IMR-90 (cell line): ENCODE measurements at regions not wholly inside any gene's neighbourhood (a gene's known extent, or its start where the extent isn't known, plus 50 kb on each side); places are given as distances from the start of the nearest gene placed in this dataset.

ENCODE experiments used
- ATAC-seq: fragments of 200-7000 bp; cut with Tn5 transposase; 2 replicates; pipeline ENCODE4 v1.9.1; 2020; ENCODE audit warnings: low read depth, mild to moderate bottlenecking, moderate library complexity
- BruUV-seq: library from RNA; stranded (reverse); fragments of 400-500 nt; replicated peaks from 2 replicates; lab custom pipeline; 2021; lab: Mats Ljungman, UMichigan
- CTCF ChIA-PET: fragments of 300-600 bp; formaldehyde crosslinking; extraction: SDS; loops from one replicate; lab custom pipeline; 2021; ENCODE audit warnings: antibody characterized with exemption; lab: Yijun Ruan, JAX
- POLR2A ChIA-PET: fragments of 300-600 bp; sonication (Branson Sonifier 250); formaldehyde crosslinking; loops from one replicate; lab custom pipeline; 2022; ENCODE audit warnings: antibody characterized with exemption; ENCODE audit not compliant: unreplicated experiment; lab: Charles Lee
- DNase-seq: peaks from one replicate; pipeline ENCODE4 v3.0.0; 2013
- H2AFZ ChIP-seq: replicated peaks from 2 replicates; pipeline ENCODE3; 2013; ENCODE audit warnings: low read length, mild to moderate bottlenecking; ENCODE audit not compliant: poor library complexity
- H2AK5ac ChIP-seq: 2 replicates; pipeline ENCODE4 v1.6.1; 2013; ENCODE audit warnings: low read depth, low read length, inconsistent platforms
- H2AK9ac ChIP-seq: replicated peaks from 2 replicates; pipeline ENCODE3; 2013; ENCODE audit warnings: mild to moderate bottlenecking, low read depth, low read length, moderate library complexity; ENCODE audit not compliant: poor library complexity
- H2BK120ac ChIP-seq: 2 replicates; pipeline ENCODE4 v1.6.1; 2013; ENCODE audit warnings: low read depth, low read length, inconsistent platforms
- H2BK15ac ChIP-seq: 3 replicates; pipeline ENCODE4 v1.6.1; 2013; ENCODE audit warnings: low read depth, low read length, inconsistent platforms
- H2BK20ac ChIP-seq: 2 replicates; pipeline ENCODE4 v1.6.1; 2013; ENCODE audit warnings: low read depth, mild to moderate bottlenecking, inconsistent platforms, low read length, moderate library complexity
- H2BK5ac ChIP-seq: 2 replicates; pipeline ENCODE4 v1.6.1; 2013; ENCODE audit warnings: mild to moderate bottlenecking, low read depth, low read length, inconsistent platforms; ENCODE audit not compliant: poor library complexity, severe bottlenecking
- H3K14ac ChIP-seq: replicated peaks from 2 replicates; pipeline ENCODE4 v1.6.1; 2013; ENCODE audit warnings: low read depth, low read length, inconsistent platforms
- H3K18ac ChIP-seq: 2 replicates; pipeline ENCODE4 v1.6.1; 2013; ENCODE audit warnings: low read depth, low read length, control low read depth
- H3K23ac ChIP-seq: 2 replicates; pipeline ENCODE4 v1.6.1; 2013; ENCODE audit warnings: low read depth, low read length, inconsistent platforms
- H3K27ac ChIP-seq: 2 replicates; pipeline ENCODE4 v1.5.1; 2013; ENCODE audit warnings: mild to moderate bottlenecking, control low read depth, low read length; ENCODE audit not compliant: insufficient read depth
- H3K27me3 ChIP-seq: 2 replicates; pipeline ENCODE4 v1.6.1; 2013; ENCODE audit warnings: low read length; ENCODE audit not compliant: control insufficient read depth, insufficient read depth
- H3K36me3 ChIP-seq: 2 replicates; pipeline ENCODE4 v1.6.1; 2013; ENCODE audit warnings: low read length, mixed read lengths; ENCODE audit not compliant: control insufficient read depth, insufficient read depth
- H3K4ac ChIP-seq: 2 replicates; pipeline ENCODE4 v1.6.1; 2013; ENCODE audit warnings: low read depth, low read length, inconsistent platforms
- H3K4me1 ChIP-seq: 2 replicates; pipeline ENCODE4 v1.6.1; 2013; ENCODE audit warnings: low read length, mixed read lengths; ENCODE audit not compliant: control insufficient read depth, insufficient read depth
- H3K4me2 ChIP-seq: 2 replicates; pipeline ENCODE4 v1.6.1; 2013; ENCODE audit warnings: low read depth, mild to moderate bottlenecking, control low read depth, low read length, moderate library complexity
- H3K4me3 ChIP-seq: 2 replicates; pipeline ENCODE4 v1.5.1; 2013; ENCODE audit warnings: low read depth, mild to moderate bottlenecking, control low read depth, low read length, moderate library complexity; ENCODE audit not compliant: insufficient read depth
- H3K56ac ChIP-seq: 2 replicates; pipeline ENCODE4 v1.6.1; 2013; ENCODE audit warnings: low read length, inconsistent platforms; ENCODE audit not compliant: insufficient read depth; ENCODE audit errors: extremely low read depth
- H3K79me1 ChIP-seq, 2 experiments: 2 replicates each; pipeline ENCODE4 v1.6.1; 2013; ENCODE audit warnings: low read length in 2 of 2, inconsistent platforms in 1 of 2, low read depth in 1 of 2
- H3K9ac ChIP-seq: 2 replicates; pipeline ENCODE4 v1.6.1; 2013; ENCODE audit warnings: low read depth, low read length, control low read depth
- H3K9me1 ChIP-seq: 2 replicates; pipeline ENCODE4 v1.6.1; 2013; ENCODE audit warnings: low read length, inconsistent platforms; ENCODE audit not compliant: insufficient read depth
- H3K9me3 ChIP-seq: 2 replicates; pipeline ENCODE4 v1.6.1; 2013; ENCODE audit warnings: low read length; ENCODE audit not compliant: control insufficient read depth, insufficient read depth
- H4K20me1 ChIP-seq: 2 replicates; pipeline ENCODE4 v1.6.1; 2013; ENCODE audit warnings: low read length, inconsistent platforms; ENCODE audit not compliant: insufficient read depth
- H4K5ac ChIP-seq: 2 replicates; pipeline ENCODE4 v1.6.1; 2013; ENCODE audit warnings: mild to moderate bottlenecking, low read depth, low read length, control low read depth
- H4K8ac ChIP-seq, 2 experiments: 2 replicates each; pipeline ENCODE4 v1.6.1; 2013; ENCODE audit warnings: low read depth in 2 of 2, low read length in 2 of 2, control low read depth in 1 of 2, inconsistent platforms in 1 of 2
- H4K91ac ChIP-seq: 2 replicates; pipeline ENCODE4 v1.6.1; 2013; ENCODE audit warnings: low read depth, low read length, inconsistent platforms; ENCODE audit not compliant: insufficient read depth
- BHLHE40 ChIP-seq: fragments of 150-350 bp; IDR thresholded peaks from 2 replicates; pipeline ENCODE4 v1.6.1; 2016; ENCODE audit warnings: mild to moderate bottlenecking, low read depth, low read length
- CEBPB ChIP-seq: IDR thresholded peaks from 2 replicates; pipeline ENCODE4 v1.6.1; 2012; ENCODE audit warnings: low read depth, low read length, improper control_type of control experiment
- CHD1 ChIP-seq: IDR thresholded peaks from 2 replicates; pipeline ENCODE4 v1.6.1; 2012; ENCODE audit warnings: low read depth, low read length, improper control_type of control experiment
- FOS ChIP-seq: fragments of 150-350 bp; IDR thresholded peaks from 2 replicates; pipeline ENCODE4 v1.6.1; 2016; ENCODE audit warnings: low read depth, low read length
- MAZ ChIP-seq: IDR thresholded peaks from 2 replicates; pipeline ENCODE4 v1.6.1; 2012; ENCODE audit warnings: low read depth, mild to moderate bottlenecking, low read length, improper control_type of control experiment, moderate library complexity, borderline replicate concordance
- NFE2L2 ChIP-seq: fragments of 150-350 bp; IDR thresholded peaks from 2 replicates; pipeline ENCODE4 v1.6.1; 2016; ENCODE audit warnings: low read depth, mild to moderate bottlenecking, low read length
- POLR2A ChIP-seq: IDR thresholded peaks from 2 replicates; pipeline ENCODE4 v1.6.1; 2012; ENCODE audit warnings: mild to moderate bottlenecking, low read depth, low read length
- RAD21 ChIP-seq: IDR thresholded peaks from 2 replicates; pipeline ENCODE4 v1.6.1; 2012; ENCODE audit warnings: low read length, improper control_type of control experiment
- RCOR1 ChIP-seq: IDR thresholded peaks from 2 replicates; pipeline ENCODE4 v1.6.1; 2012; ENCODE audit warnings: mild to moderate bottlenecking, low read length, improper control_type of control experiment; ENCODE audit not compliant: insufficient replicate concordance
- RFX5 ChIP-seq: IDR thresholded peaks from 2 replicates; pipeline ENCODE4 v1.8.0; 2012; ENCODE audit warnings: low read depth, mild to moderate bottlenecking, low read length, moderate library complexity
- WGBS, 2 experiments: methylation state at CpG; one replicate each; pipeline versions ENCODE4 v1.1.5 to v1.1.7; 2013; ENCODE audit warnings: missing lambda C conversion rate in 2 of 2; ENCODE audit not compliant: insufficient read length in 1 of 2; ENCODE audit errors: extremely low coverage in 2 of 2; 5-methylcytosine and 5-hydroxymethylcytosine counted together
- dilution Hi-C: fragments of 300-500 bp; cut with HindIII; formaldehyde crosslinking; loops from one replicate; pipeline ENCODE4 v1.14.3; 2018; ENCODE audit warnings: low sequenced_read_pairs; ENCODE audit not compliant: unreplicated experiment
- in situ Hi-C: fragments of 300-500 bp; cut with MboI; formaldehyde crosslinking; loops from 3 replicates; pipeline ENCODE4 v1.14.3; 2019; ENCODE audit warnings: low sequenced_read_pairs, inconsistent platforms, mixed read lengths
- intact Hi-C: fragments of 100-400 bp; cut with micrococcal nuclease; formaldehyde crosslinking; loops from 2 replicates; pipeline ENCODE4 v1.10.0; 2022
- TF ChIP-seq, protein P1 (sequence below): fragments of 150-350 bp; IDR thresholded peaks from 2 replicates; pipeline ENCODE4 v1.6.1; 2016; ENCODE audit warnings: low read depth, mild to moderate bottlenecking, low read length, moderate library complexity, borderline replicate concordance
- TF ChIP-seq, protein P2 (sequence below): conservative IDR thresholded peaks from 2 replicates; pipeline ENCODE4 v1.5.1; 2012; ENCODE audit warnings: mild to moderate bottlenecking, low read depth, low read length, improper control_type of control experiment
- TF ChIP-seq, protein P3 (sequence below): fragments of 150-350 bp; IDR thresholded peaks from 2 replicates; pipeline ENCODE4 v1.6.1; 2017; ENCODE audit warnings: mild to moderate bottlenecking, antibody characterized with exemption, low read length, low read depth

DNA sequence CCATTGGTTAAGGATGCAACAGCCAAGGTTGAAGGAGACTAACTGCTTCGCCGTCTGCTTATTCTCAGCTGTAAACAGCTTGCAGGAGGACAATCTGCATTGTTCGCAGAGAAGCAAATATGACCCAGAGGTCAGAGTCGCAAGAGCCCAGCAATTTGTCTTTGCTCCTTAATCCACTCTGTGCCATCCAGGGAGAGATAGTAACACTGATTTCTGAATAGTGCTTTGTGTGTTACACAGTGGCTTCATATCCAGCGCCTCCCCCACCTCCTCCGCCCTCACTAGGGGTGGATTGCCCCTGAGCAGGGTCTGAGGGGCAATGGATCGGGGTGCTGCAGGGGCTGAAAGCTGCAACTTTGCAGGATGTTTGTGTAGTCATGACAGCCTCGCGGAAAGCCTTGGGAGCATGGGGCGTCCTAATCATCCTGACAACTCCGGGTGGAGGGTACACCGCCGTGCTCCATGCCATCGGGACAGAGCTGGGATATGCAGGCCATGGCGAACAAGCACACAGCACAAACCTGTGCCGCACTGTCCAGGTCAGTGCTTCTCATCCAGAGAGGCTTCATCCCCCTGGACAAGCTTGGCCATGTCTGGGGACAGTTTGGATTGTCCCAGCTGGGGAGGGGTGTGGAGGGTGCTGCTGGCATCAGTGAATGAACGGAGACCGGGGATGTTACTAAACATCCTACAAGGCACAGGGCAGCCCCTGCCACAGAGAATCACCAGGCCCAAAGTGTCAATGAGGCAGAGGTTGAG lies 103.1 kb upstream of the INSIG1 start:
- 62% methylated on average over 9 of the region's 18 CpGs; no CpG with 5 or more reads in 1 of the 2 experiments for WGBS, 2 experiments
- Histone ChIP-seq H3K23ac (no peak overlapping the region), H4K20me1 (no peaks in the 10 kb centered on the region), H3K18ac (no peak overlapping the region), H2AFZ (peak overlapping the region; percentile 21), H2BK120ac (no peak overlapping the region), H4K91ac (no peak overlapping the region), H3K9me1 (peaks cover 6% of the 10 kb centered on the region), H3K9ac (no peak overlapping the region), H3K4me2 (no peak overlapping the region), H3K9me3 (peaks cover 4% of the 10 kb centered on the region), H4K5ac (no peak overlapping the region), H3K27me3 (peaks cover 2% of the 10 kb centered on the region), H2AK9ac (no peak overlapping the region), H3K14ac (no peak overlapping the region), H3K79me1 (no peaks in the 10 kb centered on the region), H2BK20ac (no peak overlapping the region), H3K4me3 (no peak overlapping the region), H2BK15ac (no peak overlapping the region), H4K8ac (no peak overlapping the region), H3K56ac (no peak overlapping the region), H3K27ac (no peak overlapping the region), H2AK5ac (no peak overlapping the region), H3K4ac (no peak overlapping the region), H2BK5ac (no peak overlapping the region), H3K36me3 (no peaks in the 10 kb centered on the region), H3K4me1 (no peaks in the 10 kb centered on the region; the same call in 1 of the 2 replicates)
- no peak for TF ChIP-seq RAD21
- no peak for TF ChIP-seq NFE2L2
- TF ChIP-seq CEBPB = no peak
- TF ChIP-seq, protein P1, sequence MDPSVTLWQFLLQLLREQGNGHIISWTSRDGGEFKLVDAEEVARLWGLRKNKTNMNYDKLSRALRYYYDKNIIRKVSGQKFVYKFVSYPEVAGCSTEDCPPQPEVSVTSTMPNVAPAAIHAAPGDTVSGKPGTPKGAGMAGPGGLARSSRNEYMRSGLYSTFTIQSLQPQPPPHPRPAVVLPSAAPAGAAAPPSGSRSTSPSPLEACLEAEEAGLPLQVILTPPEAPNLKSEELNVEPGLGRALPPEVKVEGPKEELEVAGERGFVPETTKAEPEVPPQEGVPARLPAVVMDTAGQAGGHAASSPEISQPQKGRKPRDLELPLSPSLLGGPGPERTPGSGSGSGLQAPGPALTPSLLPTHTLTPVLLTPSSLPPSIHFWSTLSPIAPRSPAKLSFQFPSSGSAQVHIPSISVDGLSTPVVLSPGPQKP = no peak
- TF ChIP-seq BHLHE40 = no peak
- TF ChIP-seq CHD1 = no peak
- no peak for TF ChIP-seq RFX5
- TF ChIP-seq POLR2A = no peak
- TF ChIP-seq RCOR1 = no peak
- no peak for TF ChIP-seq FOS
- no peak for TF ChIP-seq MAZ
- TF ChIP-seq, protein P2, sequence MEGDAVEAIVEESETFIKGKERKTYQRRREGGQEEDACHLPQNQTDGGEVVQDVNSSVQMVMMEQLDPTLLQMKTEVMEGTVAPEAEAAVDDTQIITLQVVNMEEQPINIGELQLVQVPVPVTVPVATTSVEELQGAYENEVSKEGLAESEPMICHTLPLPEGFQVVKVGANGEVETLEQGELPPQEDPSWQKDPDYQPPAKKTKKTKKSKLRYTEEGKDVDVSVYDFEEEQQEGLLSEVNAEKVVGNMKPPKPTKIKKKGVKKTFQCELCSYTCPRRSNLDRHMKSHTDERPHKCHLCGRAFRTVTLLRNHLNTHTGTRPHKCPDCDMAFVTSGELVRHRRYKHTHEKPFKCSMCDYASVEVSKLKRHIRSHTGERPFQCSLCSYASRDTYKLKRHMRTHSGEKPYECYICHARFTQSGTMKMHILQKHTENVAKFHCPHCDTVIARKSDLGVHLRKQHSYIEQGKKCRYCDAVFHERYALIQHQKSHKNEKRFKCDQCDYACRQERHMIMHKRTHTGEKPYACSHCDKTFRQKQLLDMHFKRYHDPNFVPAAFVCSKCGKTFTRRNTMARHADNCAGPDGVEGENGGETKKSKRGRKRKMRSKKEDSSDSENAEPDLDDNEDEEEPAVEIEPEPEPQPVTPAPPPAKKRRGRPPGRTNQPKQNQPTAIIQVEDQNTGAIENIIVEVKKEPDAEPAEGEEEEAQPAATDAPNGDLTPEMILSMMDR = no peak
- TF ChIP-seq, protein P3, sequence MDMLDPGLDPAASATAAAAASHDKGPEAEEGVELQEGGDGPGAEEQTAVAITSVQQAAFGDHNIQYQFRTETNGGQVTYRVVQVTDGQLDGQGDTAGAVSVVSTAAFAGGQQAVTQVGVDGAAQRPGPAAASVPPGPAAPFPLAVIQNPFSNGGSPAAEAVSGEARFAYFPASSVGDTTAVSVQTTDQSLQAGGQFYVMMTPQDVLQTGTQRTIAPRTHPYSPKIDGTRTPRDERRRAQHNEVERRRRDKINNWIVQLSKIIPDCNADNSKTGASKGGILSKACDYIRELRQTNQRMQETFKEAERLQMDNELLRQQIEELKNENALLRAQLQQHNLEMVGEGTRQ = no peak
- intact Hi-C loops = loop anchor here (5.0 kb wide), 1 partner anchor 267 kb away; no protein-coding TSS in a partner anchor
- ATAC-seq (no peak), DNase-seq (no peak)
- CTCF ChIA-PET = no interaction called here
- POLR2A ChIA-PET = no interaction called here
- dilution Hi-C loops = no loop called here
- no TSS peak for BruUV-seq
- in situ Hi-C loops = loop anchor here (10.0 kb wide), 1 partner anchor 150 kb away; no protein-coding TSS in a partner anchor
